D721Med (cell line): ENCODE measurements at regions not wholly inside any gene's neighbourhood (a gene's known extent, or its start where the extent isn't known, plus 50 kb on each side); places are given as distances from the start of the nearest gene placed in this dataset.

ENCODE experiments used
- DNase-seq: peaks from one replicate; pipeline ENCODE4 v3.0.0; 2011; ENCODE audit warnings: low spot score; ENCODE audit not compliant: insufficient read length
- FAIRE-seq: peaks from 2 replicates; lab custom pipeline; 2011; peaks lifted over from hg19 to GRCh38; lab: Jason Lieb, UNC
- TF ChIP-seq, protein P1 (sequence below): IDR thresholded peaks from 2 replicates; pipeline ENCODE4 v1.5.1; 2012; ENCODE audit warnings: mild to moderate bottlenecking, control low read depth; ENCODE audit not compliant: insufficient read depth; ENCODE audit errors: missing control alignments

DNA sequence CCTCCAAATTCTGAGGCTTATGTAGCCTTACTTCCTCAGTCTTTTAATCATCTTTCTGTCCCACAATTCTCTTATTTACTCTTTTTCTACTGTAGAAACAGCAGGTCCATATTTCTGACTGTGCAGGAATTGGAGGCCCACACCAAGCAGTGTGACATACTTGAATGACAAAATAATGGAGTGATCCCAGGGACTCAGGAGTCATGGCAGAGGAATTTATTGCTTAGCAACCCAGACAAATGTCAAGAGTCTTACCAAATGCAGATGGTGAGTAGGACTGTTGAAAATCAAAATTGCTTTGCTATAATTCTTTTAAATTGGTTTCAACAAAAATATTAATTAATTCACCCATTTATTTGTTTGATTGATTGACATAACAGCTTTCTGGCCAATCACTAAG, 59.9 kb downstream of the HTR1B start:
- FAIRE-seq (no peak), DNase-seq (no peak)
- TF ChIP-seq, protein P1, sequence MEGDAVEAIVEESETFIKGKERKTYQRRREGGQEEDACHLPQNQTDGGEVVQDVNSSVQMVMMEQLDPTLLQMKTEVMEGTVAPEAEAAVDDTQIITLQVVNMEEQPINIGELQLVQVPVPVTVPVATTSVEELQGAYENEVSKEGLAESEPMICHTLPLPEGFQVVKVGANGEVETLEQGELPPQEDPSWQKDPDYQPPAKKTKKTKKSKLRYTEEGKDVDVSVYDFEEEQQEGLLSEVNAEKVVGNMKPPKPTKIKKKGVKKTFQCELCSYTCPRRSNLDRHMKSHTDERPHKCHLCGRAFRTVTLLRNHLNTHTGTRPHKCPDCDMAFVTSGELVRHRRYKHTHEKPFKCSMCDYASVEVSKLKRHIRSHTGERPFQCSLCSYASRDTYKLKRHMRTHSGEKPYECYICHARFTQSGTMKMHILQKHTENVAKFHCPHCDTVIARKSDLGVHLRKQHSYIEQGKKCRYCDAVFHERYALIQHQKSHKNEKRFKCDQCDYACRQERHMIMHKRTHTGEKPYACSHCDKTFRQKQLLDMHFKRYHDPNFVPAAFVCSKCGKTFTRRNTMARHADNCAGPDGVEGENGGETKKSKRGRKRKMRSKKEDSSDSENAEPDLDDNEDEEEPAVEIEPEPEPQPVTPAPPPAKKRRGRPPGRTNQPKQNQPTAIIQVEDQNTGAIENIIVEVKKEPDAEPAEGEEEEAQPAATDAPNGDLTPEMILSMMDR: no peak

DNA sequence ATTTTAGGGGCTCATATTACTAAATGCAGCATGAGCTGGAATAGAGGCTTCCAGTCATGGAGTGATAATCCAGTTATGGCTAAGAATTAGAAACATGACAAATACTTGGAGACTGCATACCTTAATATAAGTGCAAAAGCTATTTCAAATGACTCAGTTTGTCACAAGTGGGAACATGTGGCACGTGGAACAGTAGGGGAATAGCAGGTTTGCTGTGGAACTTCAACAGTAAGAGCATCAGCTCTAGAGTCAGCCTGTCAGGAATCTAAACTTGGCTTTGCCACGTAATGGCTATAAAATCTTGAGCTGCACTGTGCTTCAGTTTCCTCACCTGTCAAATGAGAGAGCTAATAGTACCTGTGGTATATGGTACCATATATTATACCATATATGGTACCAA, 62.1 kb downstream of the HTR1B start:
- DNase-seq (no peak), FAIRE-seq (no peak)
- TF ChIP-seq, protein P1: no peak

DNA sequence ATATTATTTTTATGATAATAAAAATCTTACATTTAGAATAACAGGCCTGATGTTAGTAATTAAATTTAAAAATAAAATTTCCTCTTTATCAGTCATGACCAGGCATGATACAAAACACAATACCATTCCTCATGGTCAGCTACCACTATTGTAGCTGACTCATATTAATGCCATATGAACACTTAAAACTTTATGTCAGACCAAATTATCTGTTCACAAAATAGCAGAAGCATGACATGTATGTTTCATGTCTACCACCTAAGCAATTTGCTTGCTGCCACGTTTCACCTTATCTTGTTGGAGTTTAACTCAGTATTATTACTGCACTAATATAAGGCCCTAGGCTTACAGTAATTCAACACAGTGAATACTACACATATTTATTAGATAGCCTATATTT, 65.7 kb downstream of the HTR1B start:
- TF ChIP-seq, protein P1: no peak
- FAIRE-seq (no peak), DNase-seq (no peak)

DNA sequence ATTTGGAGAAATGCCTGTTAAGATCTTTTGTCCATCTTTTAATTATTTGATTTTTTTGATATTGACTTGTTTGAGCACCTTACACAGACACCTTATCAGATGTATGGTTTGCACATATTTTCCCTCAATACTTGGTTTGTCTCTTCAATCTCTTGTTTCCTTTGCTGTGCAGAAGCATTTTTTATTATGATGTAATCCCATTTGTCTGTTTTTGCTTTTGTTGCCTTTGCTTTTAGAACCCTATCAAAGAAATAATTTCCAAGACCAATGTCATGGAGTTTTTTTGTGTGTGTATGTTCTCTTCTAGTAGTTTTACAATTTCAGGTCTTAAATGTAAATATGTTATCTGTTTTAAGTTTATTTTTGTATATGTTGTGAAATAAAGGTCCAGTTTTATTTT, 73.9 kb downstream of the HTR1B start:
- DNase-seq (no peak), FAIRE-seq (no peak)
- TF ChIP-seq, protein P1: no peak

DNA sequence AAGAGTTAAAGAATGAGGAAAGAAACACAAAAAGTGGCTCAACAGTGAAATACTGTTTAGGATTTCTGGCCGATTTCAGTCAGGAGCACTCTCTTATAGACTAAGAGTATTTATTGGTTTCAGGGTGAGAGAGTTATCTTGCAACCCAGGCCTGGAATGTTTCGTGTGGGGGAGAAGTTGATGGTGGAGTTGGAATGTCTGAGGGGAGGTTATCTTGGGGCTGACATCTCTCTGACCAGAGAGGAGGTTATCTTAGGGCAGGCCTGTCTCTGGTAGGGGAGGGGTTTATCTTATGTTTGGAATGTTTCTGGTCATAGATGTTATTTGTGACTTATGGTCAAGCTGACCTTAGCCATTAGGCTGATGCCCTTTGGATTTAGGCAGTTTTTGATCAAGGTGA, 80.3 kb downstream of the HTR1B start:
- no peak for FAIRE-seq
- TF ChIP-seq, protein P1: no peak
- DNase-seq: no peak

DNA sequence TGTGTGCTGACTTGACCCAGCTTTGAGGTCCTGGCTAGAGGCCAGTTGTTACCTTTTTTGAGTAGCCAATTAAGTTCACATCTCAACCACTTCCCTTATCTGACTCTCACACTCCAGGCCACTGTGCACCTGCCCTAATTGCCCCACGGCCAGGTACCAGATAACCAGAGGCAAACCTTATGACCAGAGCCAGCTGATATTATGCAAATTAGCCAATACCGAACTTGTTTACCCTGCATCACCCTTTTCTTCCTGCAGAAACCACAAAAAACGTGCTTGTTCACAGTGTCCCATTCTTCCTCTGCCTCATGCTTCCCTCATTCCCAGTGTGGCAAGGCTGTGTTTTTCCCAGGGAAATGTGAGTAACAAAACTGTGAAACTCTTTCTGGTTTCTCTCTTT, 89.3 kb downstream of the HTR1B start:
- FAIRE-seq (no peak), DNase-seq (no peak)
- TF ChIP-seq, protein P1: no peak

DNA sequence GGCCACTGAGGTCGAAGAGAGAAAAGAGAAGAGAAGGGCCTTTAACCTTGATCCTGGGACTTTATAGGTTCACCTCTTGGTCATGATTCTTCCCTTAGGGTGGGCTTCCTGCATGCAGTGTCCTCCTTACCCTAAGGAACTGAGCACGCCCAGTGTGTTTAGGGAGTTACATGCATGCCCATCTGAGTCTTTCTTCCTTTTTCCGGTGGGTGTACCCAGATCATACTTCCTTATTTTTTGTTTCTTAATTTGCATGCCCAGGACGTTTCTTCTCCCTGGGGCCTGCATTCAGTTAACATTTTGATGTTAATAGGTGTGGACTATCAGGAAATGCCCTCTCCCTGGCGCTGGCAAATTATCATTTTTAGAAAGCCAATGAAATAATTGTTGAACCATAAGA, 91.5 kb downstream of the HTR1B start:
- TF ChIP-seq, protein P1: no peak
- DNase-seq: no peak
- FAIRE-seq: no peak
